ENCODE measurements at regions not wholly inside any gene's neighbourhood (a gene's known extent, or its start where the extent isn't known, plus 50 kb on each side); places are given as distances from the start of the nearest gene placed in this dataset.

- no peak for TF ChIP-seq CTCF (conservative IDR thresholded peaks at IDR 0.05; ENCODE audit: low read depth in 2 of 2)
- no peak for TF ChIP-seq REST (IDR thresholded peaks at IDR 0.05; ENCODE audit: unreplicated experiment)
- no peak for TF ChIP-seq POLR2AphosphoS5 (IDR thresholded peaks at IDR 0.05; ENCODE audit: low read depth)
- TF ChIP-seq JUNB (IDR thresholded peaks at IDR 0.05; ENCODE audit: unreplicated experiment), result no peak
- no peak for TF ChIP-seq EZH2 (IDR thresholded peaks at IDR 0.05; ENCODE audit: low read depth, unreplicated experiment)
- no peak for TF ChIP-seq ETS1 (IDR thresholded peaks at IDR 0.05)
- TF ChIP-seq EZH2phosphoT487 (IDR thresholded peaks at IDR 0.05; ENCODE audit: unreplicated experiment), result no peak
- TF ChIP-seq CREB1 (CRISPR knock-in tag; IDR thresholded peaks at IDR 0.05; ENCODE audit: low read depth), result no peak
Measured at GRCh38 chrX:62923093-62923492, 428.0 kb downstream of the SPIN4 start.

Measured in GM23338 (cell line).